HepG2 (cell line): ENCODE measurements at regions not wholly inside any gene's neighbourhood (a gene's known extent, or its start where the extent isn't known, plus 50 kb on each side); places are given as distances from the start of the nearest gene placed in this dataset.

Source experiments
- ARID5B ChIP-seq: IDR thresholded peaks from 2 replicates; pipeline ENCODE4 v1.4.0; 2020; ENCODE audit warnings: mild to moderate bottlenecking, missing genetic modification reagents
- ATAD3A ChIP-seq: sonication (generic); formaldehyde crosslinking; IDR thresholded peaks from 2 replicates; pipeline ENCODE4 v1.4.0; 2020; ENCODE audit warnings: missing genetic modification reagents
- DZIP1 ChIP-seq: sonication (generic); formaldehyde crosslinking; IDR thresholded peaks from 2 replicates; pipeline ENCODE4 v1.5.0; 2020; ENCODE audit warnings: mild to moderate bottlenecking, missing genetic modification reagents
- EEA1 ChIP-seq: sonication (generic); formaldehyde crosslinking; IDR thresholded peaks from 2 replicates; pipeline ENCODE4 v1.5.1; 2020; ENCODE audit warnings: mild to moderate bottlenecking, missing genetic modification reagents, borderline replicate concordance
- GTF3A ChIP-seq: sonication (generic); formaldehyde crosslinking; conservative IDR thresholded peaks from 2 replicates; pipeline ENCODE4 v1.4.0; 2020; ENCODE audit warnings: mild to moderate bottlenecking, missing genetic modification reagents
- KDM6A ChIP-seq: IDR thresholded peaks from 2 replicates; pipeline ENCODE4 v1.6.1; 2016; ENCODE audit warnings: low read depth
- KLF15 ChIP-seq: sonication (generic); formaldehyde crosslinking; IDR thresholded peaks from 2 replicates; pipeline ENCODE4 v1.8.1; 2023; ENCODE audit warnings: borderline replicate concordance, mild to moderate bottlenecking, inconsistent platforms, missing genetic modification reagents, mixed read lengths
- LRRFIP1 ChIP-seq: sonication (generic); formaldehyde crosslinking; conservative IDR thresholded peaks from 2 replicates; pipeline ENCODE4 v1.4.0; 2020; ENCODE audit warnings: missing genetic modification reagents
- SP140L ChIP-seq: sonication (generic); formaldehyde crosslinking; IDR thresholded peaks from 2 replicates; pipeline ENCODE4 v1.4.0; 2020; ENCODE audit warnings: missing genetic modification reagents, borderline replicate concordance
- ZFP1 ChIP-seq: IDR thresholded peaks from 2 replicates; pipeline ENCODE4 v1.6.1; 2016
- ZFP36 ChIP-seq: fragments of 150-350 bp; IDR thresholded peaks from 2 replicates; pipeline ENCODE4 v1.6.1; 2018; ENCODE audit warnings: borderline replicate concordance, low read length, low read depth; ENCODE audit not compliant: partially characterized antibody
- ZNF136 ChIP-seq: sonication (generic); formaldehyde crosslinking; IDR thresholded peaks from 2 replicates; pipeline ENCODE4 v1.8.1; 2022; ENCODE audit warnings: low read depth, mild to moderate bottlenecking, moderate library complexity, missing genetic modification reagents
- ZNF614 ChIP-seq: IDR thresholded peaks from 2 replicates; pipeline ENCODE4 v1.6.1; 2018; ENCODE audit warnings: missing biosample characterization, missing genetic modification reagents, inconsistent platforms, borderline replicate concordance
- ZNF639 ChIP-seq: conservative IDR thresholded peaks from 2 replicates; pipeline ENCODE4 v1.6.1; 2018; ENCODE audit warnings: missing genetic modification reagents

- TF ChIP-seq ZNF639 (CRISPR knock-in tag) (no peak), SP140L (CRISPR knock-in tag) (no peak), ZNF614 (CRISPR knock-in tag) (no peak), ZFP36 (no peak), KDM6A (CRISPR knock-in tag) (no peak), LRRFIP1 (CRISPR knock-in tag) (no peak), EEA1 (CRISPR knock-in tag) (no peak), ZNF136 (CRISPR knock-in tag) (no peak), DZIP1 (CRISPR knock-in tag) (no peak), GTF3A (CRISPR knock-in tag) (no peak), KLF15 (CRISPR knock-in tag) (no peak), ATAD3A (CRISPR knock-in tag) (no peak), ZFP1 (CRISPR knock-in tag) (no peak), ARID5B (CRISPR knock-in tag) (no peak)
Observed at GRCh38 chr9:1331546-1332038, 281.4 kb downstream of the DMRT2 start (continued).
